NB4 (cell line): ENCODE measurements at regions not wholly inside any gene's neighbourhood (a gene's known extent, or its start where the extent isn't known, plus 50 kb on each side); places are given as distances from the start of the nearest gene placed in this dataset.

Source experiments
- CTCF ChIP-seq: IDR thresholded peaks from one replicate; pipeline ENCODE4 v1.5.1; 2012; ENCODE audit warnings: low read depth, low read length
- POLR2A ChIP-seq: IDR thresholded peaks from 2 replicates; pipeline ENCODE4 v1.6.1; 2011; ENCODE audit warnings: mild to moderate bottlenecking; ENCODE audit not compliant: insufficient read length; ENCODE audit errors: extremely low read depth

GRCh38 chr15:62455441-62455921 is 290.4 kb upstream of the C2CD4B start:
- no peak for TF ChIP-seq CTCF
- TF ChIP-seq POLR2A: no peak
